ENCODE measurements at regions not wholly inside any gene's neighbourhood (a gene's known extent, or its start where the extent isn't known, plus 50 kb on each side); places are given as distances from the start of the nearest gene placed in this dataset.

GRCh38 chr4:37146260-37146659, 98.3 kb upstream of the NWD2 start:
- no peak for TF ChIP-seq CTCF (IDR thresholded peaks at IDR 0.05; ENCODE audit: unreplicated experiment)
- Mint-ChIP-seq H3K36me3 (ENCODE audit: insufficient read depth, unreplicated experiment) (no peaks in the 10 kb centered on the region), H3K4me1 (ENCODE audit: low read depth, unreplicated experiment) (no peaks in the 10 kb centered on the region), H3K27ac (ENCODE audit: unreplicated experiment) (no peak overlapping the region), H3K27me3 (ENCODE audit: unreplicated experiment) (peaks cover 20% of the 10 kb centered on the region), H3K9me3 (ENCODE audit: low read depth, unreplicated experiment) (no peaks in the 10 kb centered on the region), H3K4me3 (ENCODE audit: low read depth, unreplicated experiment) (no peak overlapping the region)
- CTCF ChIA-PET, result no interaction called here
- DNase-seq, result no peak
- intact Hi-C loops (cut with micrococcal nuclease; ENCODE audit: unreplicated experiment), result loop anchor here (10.0 kb wide), 1 partner anchor 221 kb away; no protein-coding TSS in a partner anchor
- no TSS peak for BruUV-seq (replicated peaks)

- no peak for DNase-seq
- H3K4me1 Mint-ChIP-seq (ENCODE audit: low read depth, unreplicated experiment), result no peaks in the 10 kb centered on the region
- H3K36me3 Mint-ChIP-seq (ENCODE audit: insufficient read depth, unreplicated experiment), result no peaks in the 10 kb centered on the region
- intact Hi-C loops (cut with micrococcal nuclease; ENCODE audit: unreplicated experiment), result no loop called here
- no TSS peak for BruUV-seq (replicated peaks)
- H3K9me3 Mint-ChIP-seq (ENCODE audit: low read depth, unreplicated experiment), result no peaks in the 10 kb centered on the region
- TF ChIP-seq CTCF (IDR thresholded peaks at IDR 0.05; ENCODE audit: unreplicated experiment), result no peak
- H3K27ac Mint-ChIP-seq (ENCODE audit: unreplicated experiment), result no peak overlapping the region
- CTCF ChIA-PET, result no interaction called here
- no peaks in the 10 kb centered on the region for H3K27me3 Mint-ChIP-seq (ENCODE audit: unreplicated experiment)
- no peak overlapping the region for H3K4me3 Mint-ChIP-seq (ENCODE audit: low read depth, unreplicated experiment)
Observed at GRCh38 chr4:37157476-37158167, 86.9 kb upstream of the NWD2 start.

- no peaks in the 10 kb centered on the region for H3K4me1 Mint-ChIP-seq (ENCODE audit: low read depth, unreplicated experiment)
- CTCF ChIA-PET, result no interaction called here
Observed at GRCh38 chr4:37160653-37161052, 83.9 kb upstream of the NWD2 start.

GRCh38 chr4:37165844-37166243, 78.7 kb upstream of the NWD2 start:
- TF ChIP-seq CTCF (IDR thresholded peaks at IDR 0.05; ENCODE audit: unreplicated experiment), result no peak
- no peaks in the 10 kb centered on the region for H3K36me3 Mint-ChIP-seq (ENCODE audit: insufficient read depth, unreplicated experiment)
- no peak overlapping the region for H3K27ac Mint-ChIP-seq (ENCODE audit: unreplicated experiment)
- H3K9me3 Mint-ChIP-seq (ENCODE audit: low read depth, unreplicated experiment), result no peaks in the 10 kb centered on the region
- H3K4me1 Mint-ChIP-seq (ENCODE audit: low read depth, unreplicated experiment), result no peaks in the 10 kb centered on the region
- no TSS peak for BruUV-seq (replicated peaks)
- intact Hi-C loops (cut with micrococcal nuclease; ENCODE audit: unreplicated experiment), result no loop called here
- DNase-seq, result no peak
- no peak overlapping the region for H3K4me3 Mint-ChIP-seq (ENCODE audit: low read depth, unreplicated experiment)
- CTCF ChIA-PET, result no interaction called here
- no peaks in the 10 kb centered on the region for H3K27me3 Mint-ChIP-seq (ENCODE audit: unreplicated experiment)

More at GRCh38 chr4:37160653-37161052, 83.9 kb upstream of the NWD2 start:
- intact Hi-C loops (cut with micrococcal nuclease; ENCODE audit: unreplicated experiment), result no loop called here
- H3K36me3 Mint-ChIP-seq (ENCODE audit: insufficient read depth, unreplicated experiment), result no peaks in the 10 kb centered on the region
- DNase-seq, result no peak
- H3K27ac Mint-ChIP-seq (ENCODE audit: unreplicated experiment), result no peak overlapping the region
- no TSS peak for BruUV-seq (replicated peaks)
- no peaks in the 10 kb centered on the region for H3K9me3 Mint-ChIP-seq (ENCODE audit: low read depth, unreplicated experiment)
- TF ChIP-seq CTCF (IDR thresholded peaks at IDR 0.05; ENCODE audit: unreplicated experiment), result no peak
- no peaks in the 10 kb centered on the region for H3K27me3 Mint-ChIP-seq (ENCODE audit: unreplicated experiment)
- H3K4me3 Mint-ChIP-seq (ENCODE audit: low read depth, unreplicated experiment), result no peak overlapping the region

Data from Calu3 (cell line).